Adrenal gland (tissue), 9 donors: ENCODE measurements at regions not wholly inside any gene's neighbourhood (a gene's known extent, or its start where the extent isn't known, plus 50 kb on each side); places are given as distances from the start of the nearest gene placed in this dataset.

Source experiments
- DNase-seq, 7 donors: peaks; one replicate each; pipeline ENCODE4 v3.0.0-alpha.2; 2019 to 2020
- H3K27ac ChIP-seq, 5 donors: fragments of 200-600 bp; sonication (generic) in 4 of 5; 1 replicate in 3 of 5; 2 replicates in 2 of 5; pipeline versions ENCODE4 v1.5.1 to v1.8.0; 2016 to 2020; ENCODE audit warnings: mild to moderate bottlenecking in 1 of 5
- H3K27me3 ChIP-seq: fragments of 200-600 bp; 2 replicates; pipeline ENCODE4 v1.8.0; 2021
- H3K36me3 ChIP-seq, 2 donors: fragments of 200-600 bp; replicated peaks in 1 of 2; 1 replicate in 1 of 2; 2 replicates in 1 of 2; pipeline versions ENCODE4 v1.5.1 to v1.8.0; 2018 to 2022
- H3K4me1 ChIP-seq, 2 donors: fragments of 200-600 bp; replicated peaks in 1 of 2; 1 replicate in 1 of 2; 2 replicates in 1 of 2; pipeline versions ENCODE4 v1.5.1 to v1.8.0; 2018 to 2021
- H3K4me3 ChIP-seq, 4 donors: fragments of 200-600 bp; sonication (generic) in 3 of 4; one replicate each; pipeline ENCODE4 v1.5.1; 2016 to 2018
- H3K9me3 ChIP-seq, 3 donors: fragments of 200-600 bp; sonication (generic) in 1 of 3; replicated peaks in 1 of 3; 1 replicate in 2 of 3; 2 replicates in 1 of 3; pipeline versions ENCODE4 v1.5.1 to v1.8.0; 2016 to 2021
- POLR2A ChIP-seq, 2 donors: fragments of 450-650 bp; IDR thresholded peaks; one replicate each; pipeline ENCODE4 v1.6.1; 2017; ENCODE audit warnings: antibody characterized with exemption in 2 of 2, mild to moderate bottlenecking in 2 of 2, moderate library complexity in 1 of 2
- WGBS, 4 donors: extraction: QIAGEN DNeasy Blood & Tissue Kit in 2 of 4; methylation state at CpG; one replicate each; pipeline versions ENCODE4 v1.1.5 to v1.1.7; 2013 to 2017; 5-methylcytosine and 5-hydroxymethylcytosine counted together
- intact Hi-C, 2 donors: fragments of 100-400 bp; cut with DNase I; formaldehyde crosslinking; loops; one replicate each; pipeline versions ENCODE4 v1.14.1 to v1.15.0; 2022 to 2023
- TF ChIP-seq, protein P1 (sequence below), 6 experiments: fragments of 450-650 bp in 4 of 6; fragments of 200-600 bp in 2 of 6; sonication (generic) in 1 of 6; IDR thresholded peaks; 1 replicate in 5 of 6; 2 replicates in 1 of 6; pipeline versions ENCODE4 v1.5.1 to v1.8.0; 2016 to 2021; ENCODE audit warnings: antibody characterized with exemption in 6 of 6, mild to moderate bottlenecking in 2 of 6, moderate library complexity in 1 of 6
- donor health status: healthy with polysubstance abuse.
- donor health status: Bipolar disorder and iron deficiency.
- donor health status: DM: yes; HTN: yes; CAD: no.
- donor health status: DM: no; HTN: no; CAD: no.
- donor health status: DM: no; HTN: no; CAD: no.

DNA sequence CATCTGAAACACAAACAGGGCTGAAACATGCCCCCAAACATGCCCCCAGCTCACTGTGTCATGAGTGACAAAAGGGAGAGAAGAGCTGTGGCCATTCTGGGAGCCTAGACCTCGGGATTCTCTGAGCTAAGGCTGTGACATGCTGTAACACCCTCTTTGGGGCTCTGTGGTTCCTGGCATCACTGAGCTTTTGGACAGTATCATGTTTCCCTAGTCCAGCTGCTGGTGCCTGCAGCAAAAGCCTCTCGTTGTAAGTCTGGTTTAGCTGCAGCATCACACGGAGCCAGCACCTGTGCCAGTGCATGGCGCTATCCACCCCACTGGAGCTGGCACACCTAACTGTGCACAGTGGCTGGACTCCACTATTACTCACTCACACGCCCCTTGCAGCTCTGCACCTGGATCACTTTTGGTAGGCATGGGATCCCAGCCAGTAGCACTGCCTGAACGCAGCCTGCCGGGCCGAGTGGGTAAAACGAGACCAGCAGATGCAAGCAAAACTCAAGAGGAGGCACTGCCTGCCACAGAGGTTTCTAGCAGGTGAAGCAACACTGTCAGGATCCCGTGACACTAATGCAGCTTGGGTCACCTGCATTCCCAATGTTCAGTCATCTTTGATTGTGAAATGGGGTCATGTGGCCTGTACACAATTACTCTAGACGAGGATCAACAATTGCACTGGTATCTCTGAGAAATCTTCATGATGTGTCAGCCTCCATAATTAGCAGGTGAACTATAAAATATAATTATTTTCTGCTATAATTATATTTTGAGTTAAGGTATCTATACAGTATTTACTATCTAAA lies 547.2 kb downstream of the ZNF804A start:
- Histone ChIP-seq H3K4me3 (no peak overlapping the region), H3K27ac (no peak overlapping the region), H3K4me1 (no peaks in the 10 kb centered on the region), H3K9me3 (peaks cover 0 to 4% (median 0%) of the 10 kb centered on the region in 3 donors), H3K36me3 (no peaks in the 10 kb centered on the region), H3K27me3 (no peaks in the 10 kb centered on the region)
- TF ChIP-seq, protein P1, sequence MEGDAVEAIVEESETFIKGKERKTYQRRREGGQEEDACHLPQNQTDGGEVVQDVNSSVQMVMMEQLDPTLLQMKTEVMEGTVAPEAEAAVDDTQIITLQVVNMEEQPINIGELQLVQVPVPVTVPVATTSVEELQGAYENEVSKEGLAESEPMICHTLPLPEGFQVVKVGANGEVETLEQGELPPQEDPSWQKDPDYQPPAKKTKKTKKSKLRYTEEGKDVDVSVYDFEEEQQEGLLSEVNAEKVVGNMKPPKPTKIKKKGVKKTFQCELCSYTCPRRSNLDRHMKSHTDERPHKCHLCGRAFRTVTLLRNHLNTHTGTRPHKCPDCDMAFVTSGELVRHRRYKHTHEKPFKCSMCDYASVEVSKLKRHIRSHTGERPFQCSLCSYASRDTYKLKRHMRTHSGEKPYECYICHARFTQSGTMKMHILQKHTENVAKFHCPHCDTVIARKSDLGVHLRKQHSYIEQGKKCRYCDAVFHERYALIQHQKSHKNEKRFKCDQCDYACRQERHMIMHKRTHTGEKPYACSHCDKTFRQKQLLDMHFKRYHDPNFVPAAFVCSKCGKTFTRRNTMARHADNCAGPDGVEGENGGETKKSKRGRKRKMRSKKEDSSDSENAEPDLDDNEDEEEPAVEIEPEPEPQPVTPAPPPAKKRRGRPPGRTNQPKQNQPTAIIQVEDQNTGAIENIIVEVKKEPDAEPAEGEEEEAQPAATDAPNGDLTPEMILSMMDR (IDR thresholded peaks at IDR 0.05): no peak
- intact Hi-C loops: no loop called here
- 79 to 88% (median 83%) methylated on average over 8 to 11 of the region's 11 CpGs for WGBS, 4 donors
- DNase-seq: no peak

DNA sequence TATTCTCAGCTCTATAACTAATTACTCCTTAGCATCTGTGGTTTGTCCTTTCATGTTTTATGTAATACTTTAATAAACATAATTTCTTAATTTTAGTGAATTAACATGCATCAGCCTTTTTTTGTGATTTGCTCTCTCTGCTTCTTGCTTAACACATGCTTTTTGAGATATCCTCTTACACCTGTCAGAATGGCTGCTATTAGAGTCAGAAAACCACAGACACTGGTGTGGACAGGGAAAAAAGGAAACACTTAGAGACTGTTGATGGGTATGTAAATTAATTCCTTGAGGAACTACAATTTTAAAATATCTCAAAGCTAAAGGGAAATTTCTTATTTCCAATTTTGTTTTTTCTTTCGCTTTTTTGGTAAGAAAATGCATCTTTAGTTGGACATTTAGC lies 549.0 kb downstream of the ZNF804A start:
- WGBS, 4 donors: 74 to 78% (median 76%) methylated on average over 1 of the region's 1 CpG
- Histone ChIP-seq H3K27ac (no peak overlapping the region), H3K4me3 (no peak overlapping the region), H3K27me3 (no peaks in the 10 kb centered on the region), H3K36me3 (no peaks in the 10 kb centered on the region), H3K4me1 (no peaks in the 10 kb centered on the region), H3K9me3 (peaks cover 0 to 4% (median 0%) of the 10 kb centered on the region in 3 donors)
- DNase-seq: no peak
- intact Hi-C loops: no loop called here
- TF ChIP-seq, protein P1 (IDR thresholded peaks at IDR 0.05): no peak
- no peak for TF ChIP-seq POLR2A (IDR thresholded peaks at IDR 0.05)

DNA sequence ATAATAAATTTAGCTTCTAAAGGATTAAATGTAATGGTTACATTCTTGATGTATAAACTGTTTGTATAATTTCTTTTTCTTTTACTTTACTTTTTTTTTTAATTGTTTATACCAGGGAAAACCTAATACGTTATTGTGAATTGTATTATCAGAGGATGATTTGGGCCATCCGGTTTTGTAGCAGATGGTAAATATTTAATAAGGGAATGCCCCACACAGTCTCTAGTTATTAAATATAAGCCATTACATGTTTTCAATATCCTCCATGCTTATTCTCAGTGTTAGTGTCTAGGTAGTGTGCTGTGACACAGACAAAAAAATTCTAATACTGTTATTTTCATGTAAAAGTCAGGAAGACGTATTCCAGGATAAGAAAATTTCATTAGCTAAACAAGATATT lies 553.9 kb downstream of the ZNF804A start:
- Histone ChIP-seq H3K27me3 (no peaks in the 10 kb centered on the region), H3K36me3 (no peaks in the 10 kb centered on the region), H3K4me1 (no peaks in the 10 kb centered on the region), H3K9me3 (peaks cover 0 to 3% (median 0%) of the 10 kb centered on the region in 3 donors), H3K27ac (no peak overlapping the region), H3K4me3 (no peak overlapping the region)
- DNase-seq: no peak
- WGBS, 4 donors: 72 to 77% (median 75%) methylated on average over 3 of the region's 3 CpGs
- TF ChIP-seq, protein P1 (IDR thresholded peaks at IDR 0.05): no peak
- TF ChIP-seq POLR2A (IDR thresholded peaks at IDR 0.05): no peak
- intact Hi-C loops: no loop called here

DNA sequence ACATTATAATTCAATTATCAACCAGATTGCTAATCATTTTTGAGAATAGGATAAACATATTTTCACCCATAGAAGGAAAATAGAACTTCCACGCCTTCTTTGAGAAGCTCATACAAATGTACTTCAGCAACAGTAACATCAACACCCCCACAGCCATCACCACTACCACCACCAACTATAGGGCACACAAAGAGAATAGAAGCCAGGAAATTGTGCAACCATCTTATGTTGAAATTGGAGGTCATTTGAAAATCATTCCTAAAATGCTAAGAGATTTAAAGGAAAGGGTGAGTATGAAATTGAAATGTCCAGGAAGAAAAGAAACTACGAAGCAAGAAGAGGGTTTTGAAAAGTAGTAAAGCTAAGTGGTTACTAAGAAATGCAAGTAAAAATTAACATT lies 563.4 kb downstream of the ZNF804A start:
- no peak overlapping the region for H3K4me3 ChIP-seq
- H3K4me1 ChIP-seq: no peaks in the 10 kb centered on the region
- intact Hi-C loops: no loop called here
- no peak overlapping the region for H3K27ac ChIP-seq
- DNase-seq: no peak
- H3K36me3 ChIP-seq: no peaks in the 10 kb centered on the region
- no peak for TF ChIP-seq POLR2A (IDR thresholded peaks at IDR 0.05)
- TF ChIP-seq, protein P1 (IDR thresholded peaks at IDR 0.05): no peak
- 78 to 99% (median 83%) methylated on average over 2 of the region's 2 CpGs for WGBS, 4 donors
- H3K27me3 ChIP-seq: no peaks in the 10 kb centered on the region
- H3K9me3 ChIP-seq: no peaks in the 10 kb centered on the region
